ENCODE measurements at regions not wholly inside any gene's neighbourhood (a gene's known extent, or its start where the extent isn't known, plus 50 kb on each side); places are given as distances from the start of the nearest gene placed in this dataset.

DNA sequence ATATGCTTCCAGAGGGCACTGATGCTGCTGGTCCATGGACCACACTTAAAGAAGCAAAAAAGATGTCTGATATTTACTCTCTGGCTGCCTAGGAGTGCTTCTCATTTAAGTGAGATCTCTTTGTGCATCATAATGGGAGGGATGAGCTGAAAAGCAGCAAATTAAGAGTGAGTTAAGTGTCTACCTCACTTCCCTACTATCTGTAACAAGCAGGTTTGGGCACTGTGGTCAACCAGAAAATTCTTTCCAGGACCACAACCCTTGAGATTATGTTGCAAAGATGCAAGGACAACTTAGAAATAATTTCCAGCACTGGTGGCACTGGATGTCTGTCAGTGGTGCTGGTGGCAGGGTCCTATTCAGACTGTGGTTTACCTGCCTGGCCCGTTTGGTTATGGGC, 52.1 kb upstream of the USPL1 start:
- TF ChIP-seq CREB1 (IDR thresholded peaks at IDR 0.05; ENCODE audit: low read depth) (no peak), TAF1 (IDR thresholded peaks at IDR 0.05; ENCODE audit: low read depth) (no peak)

- TF ChIP-seq CREB1 (IDR thresholded peaks at IDR 0.05; ENCODE audit: low read depth) (no peak), RAD21 (IDR thresholded peaks at IDR 0.05; ENCODE audit: low read depth) (no peak), TCF12 (IDR thresholded peaks at IDR 0.05; ENCODE audit: low read depth) (no peak)
- TF ChIP-seq, protein P1, sequence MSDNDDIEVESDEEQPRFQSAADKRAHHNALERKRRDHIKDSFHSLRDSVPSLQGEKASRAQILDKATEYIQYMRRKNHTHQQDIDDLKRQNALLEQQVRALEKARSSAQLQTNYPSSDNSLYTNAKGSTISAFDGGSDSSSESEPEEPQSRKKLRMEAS (IDR thresholded peaks at IDR 0.05), result no peak
These were observed 50.6 kb upstream of the USPL1 start for GRCh38 chr13:30567072-30567471.

Data from Ishikawa (cell line).